H9 (cell line): ENCODE measurements at regions not wholly inside any gene's neighbourhood (a gene's known extent, or its start where the extent isn't known, plus 50 kb on each side); places are given as distances from the start of the nearest gene placed in this dataset.

Experiments used
- DNase-seq: peaks from one replicate; pipeline ENCODE4 v3.0.0-alpha.2; 2017
- H2AFZ ChIP-seq: one replicate; pipeline ENCODE4 v1.6.1; 2013; ENCODE audit warnings: mild to moderate bottlenecking, low read length, control low read depth, moderate library complexity
- H2AK5ac ChIP-seq: 2 replicates; pipeline ENCODE4 v1.6.1; 2013; ENCODE audit warnings: low read length, control low read depth, mixed read lengths; ENCODE audit not compliant: insufficient read length
- H2BK120ac ChIP-seq: one replicate; pipeline ENCODE4 v1.6.1; 2013; ENCODE audit warnings: low read depth, mild to moderate bottlenecking, low read length, control low read depth, inconsistent platforms; ENCODE audit not compliant: poor library complexity, severe bottlenecking
- H2BK12ac ChIP-seq: 2 replicates; pipeline ENCODE4 v1.6.1; 2013; ENCODE audit warnings: low read length, control low read depth, mixed read lengths, low read depth; ENCODE audit not compliant: insufficient read length
- H2BK15ac ChIP-seq: 2 replicates; pipeline ENCODE4 v1.6.1; 2013; ENCODE audit warnings: low read depth, low read length, control low read depth
- H2BK20ac ChIP-seq: one replicate; pipeline ENCODE4 v1.6.1; 2013; ENCODE audit warnings: low read depth, mild to moderate bottlenecking, low read length, control low read depth, inconsistent platforms; ENCODE audit not compliant: poor library complexity, severe bottlenecking
- H2BK5ac ChIP-seq: 2 replicates; pipeline ENCODE4 v1.6.1; 2013; ENCODE audit warnings: low read length, control low read depth, mixed read lengths; ENCODE audit not compliant: insufficient read length
- H3K14ac ChIP-seq: 2 replicates; pipeline ENCODE4 v1.6.1; 2013; ENCODE audit warnings: low read length, control low read depth; ENCODE audit not compliant: insufficient read depth
- H3K18ac ChIP-seq: 2 replicates; pipeline ENCODE4 v1.6.1; 2013; ENCODE audit warnings: low read depth, mild to moderate bottlenecking, mixed read lengths, low read length, control low read depth; ENCODE audit not compliant: insufficient read length
- H3K23ac ChIP-seq: 2 replicates; pipeline ENCODE4 v1.6.1; 2013; ENCODE audit warnings: low read length, control low read depth, mixed read lengths, low read depth; ENCODE audit not compliant: insufficient read length
- H3K23me2 ChIP-seq: 2 replicates; pipeline ENCODE4 v1.6.1; 2013; ENCODE audit warnings: low read depth, mild to moderate bottlenecking, mixed read lengths, low read length, control low read depth; ENCODE audit not compliant: insufficient read length, poor library complexity, severe bottlenecking
- H3K27ac ChIP-seq: 2 replicates; pipeline ENCODE4 v1.5.1; 2013; ENCODE audit warnings: low read length, control low read depth, mixed read lengths, low read depth; ENCODE audit not compliant: insufficient read length
- H3K27me3 ChIP-seq: 2 replicates; pipeline ENCODE4 v1.6.1; 2013; ENCODE audit warnings: low read length, control low read depth, inconsistent platforms; ENCODE audit not compliant: insufficient read depth
- H3K4ac ChIP-seq: 2 replicates; pipeline ENCODE4 v1.6.1; 2013; ENCODE audit warnings: low read depth, mild to moderate bottlenecking, control low read depth, inconsistent platforms, low read length, moderate library complexity
- H3K4me1 ChIP-seq: 2 replicates; pipeline ENCODE4 v1.6.1; 2013; ENCODE audit warnings: low read length, control low read depth, inconsistent platforms; ENCODE audit not compliant: insufficient read depth
- H3K4me2 ChIP-seq: 2 replicates; pipeline ENCODE4 v1.6.1; 2013; ENCODE audit warnings: low read length, control low read depth, mixed read lengths; ENCODE audit not compliant: insufficient read length, insufficient read depth
- H3K56ac ChIP-seq: 2 replicates; pipeline ENCODE4 v1.6.1; 2013; ENCODE audit warnings: low read depth, mild to moderate bottlenecking, mixed read lengths, low read length, control low read depth; ENCODE audit not compliant: insufficient read length
- H3K79me1 ChIP-seq: 2 replicates; pipeline ENCODE4 v1.6.1; 2013; ENCODE audit warnings: low read depth, mild to moderate bottlenecking, moderate library complexity, low read length, control low read depth, inconsistent platforms; ENCODE audit not compliant: insufficient read depth, poor library complexity, severe bottlenecking
- H3K79me2 ChIP-seq: 2 replicates; pipeline ENCODE4 v1.6.1; 2013; ENCODE audit warnings: low read length, control low read depth, inconsistent platforms; ENCODE audit not compliant: insufficient read depth
- H3K9ac ChIP-seq: 2 replicates; pipeline ENCODE4 v1.6.1; 2013; ENCODE audit warnings: low read length, control low read depth, mixed read lengths; ENCODE audit not compliant: insufficient read length; ENCODE audit errors: extremely low read depth
- H3K9me3 ChIP-seq: one replicate; pipeline ENCODE4 v1.6.1; 2013; ENCODE audit warnings: low read depth, low read length, inconsistent platforms; ENCODE audit not compliant: control insufficient read depth
- H3T11ph ChIP-seq: one replicate; pipeline ENCODE4 v1.6.1; 2013; ENCODE audit warnings: mild to moderate bottlenecking, low read length, control low read depth, inconsistent platforms
- H4K20me1 ChIP-seq: one replicate; pipeline ENCODE4 v1.6.1; 2013; ENCODE audit not compliant: control insufficient read depth, insufficient read length, insufficient read depth
- H4K5ac ChIP-seq: 2 replicates; pipeline ENCODE4 v1.6.1; 2013; ENCODE audit warnings: low read depth, mild to moderate bottlenecking, mixed read lengths, low read length, control low read depth; ENCODE audit not compliant: insufficient read length
- H4K8ac ChIP-seq: replicated peaks from 2 replicates; pipeline ENCODE4 v1.6.1; 2013; ENCODE audit warnings: low read length, control low read depth, mixed read lengths, low read depth; ENCODE audit not compliant: insufficient read length
- H4K91ac ChIP-seq: 2 replicates; pipeline ENCODE4 v1.6.1; 2013; ENCODE audit warnings: low read depth, mild to moderate bottlenecking, moderate library complexity, mixed read lengths, low read length, control low read depth; ENCODE audit not compliant: insufficient read length
- H3K27ac Mint-ChIP-seq, 3 experiments: 2 replicates in 2 of 3; 3 replicates in 1 of 3; pipeline ENCODE4 v1.8.0; 2020 to 2021; ENCODE audit warnings: mixed read lengths in 3 of 3, mild to moderate bottlenecking in 1 of 3, moderate library complexity in 1 of 3
- H3K27me3 Mint-ChIP-seq: 2 replicates; pipeline ENCODE4 v1.8.0; 2021; ENCODE audit warnings: low read depth, mild to moderate bottlenecking, moderate library complexity, mixed read lengths
- H3K36me3 Mint-ChIP-seq, 3 experiments: 2 replicates in 2 of 3; 3 replicates in 1 of 3; pipeline ENCODE4 v1.8.0; 2020 to 2021; ENCODE audit warnings: low read depth in 3 of 3, mixed read lengths in 3 of 3; ENCODE audit not compliant: insufficient read depth in 1 of 3
- H3K4me1 Mint-ChIP-seq, 2 experiments: 2 replicates each; pipeline ENCODE4 v1.8.0; 2020; ENCODE audit warnings: mixed read lengths in 2 of 2
- H3K4me3 Mint-ChIP-seq, 2 experiments: 2 replicates in 1 of 2; 3 replicates in 1 of 2; pipeline ENCODE4 v1.8.0; 2020 to 2021; ENCODE audit warnings: mild to moderate bottlenecking in 2 of 2, mixed read lengths in 2 of 2, moderate library complexity in 1 of 2
- H3K9me3 Mint-ChIP-seq, 2 experiments: 2 replicates in 1 of 2; 3 replicates in 1 of 2; pipeline ENCODE4 v1.8.0; 2020; ENCODE audit warnings: mild to moderate bottlenecking in 2 of 2, mixed read lengths in 2 of 2, moderate library complexity in 1 of 2
- CTCF ChIP-seq: fragments of 200-600 bp; sonication (generic); conservative IDR thresholded peaks from 3 replicates; pipeline ENCODE4 v1.8.0; 2021; ENCODE audit warnings: antibody characterized with exemption, mild to moderate bottlenecking
- WGBS: extraction: QIAGEN DNeasy Blood & Tissue Kit; methylation state at CpG from one replicate; pipeline ENCODE4 v1.1.7; 2013; ENCODE audit warnings: missing lambda C conversion rate, low lambda C conversion rate, mixed read lengths; ENCODE audit not compliant: insufficient read length; ENCODE audit errors: extremely low coverage; 5-methylcytosine and 5-hydroxymethylcytosine counted together

GRCh38 chr10:63683686-63684085, 162.5 kb downstream of the REEP3 start:
- H2AFZ ChIP-seq = peak overlapping the region; percentile 5
- no peaks in the 10 kb centered on the region for H3K23me2 ChIP-seq
- H4K20me1 ChIP-seq = no peaks in the 10 kb centered on the region
- no peak overlapping the region for H3K4ac ChIP-seq
- Mint-ChIP-seq H3K27ac (no peak overlapping the region), H3K4me1 (peaks cover 17 to 19% of the 10 kb centered on the region in 2 experiments), H3K27me3 (no peaks in the 10 kb centered on the region; the same call in 1 of the 2 replicates), H3K4me3 (no peak overlapping the region), H3K36me3 (no peaks in the 10 kb centered on the region), H3K9me3 (no peaks in the 10 kb centered on the region; a peak in 1 of 5 replicates)
- no peak overlapping the region for H3T11ph ChIP-seq
- no peak overlapping the region for H2AK5ac ChIP-seq
- H2BK15ac ChIP-seq = no peak overlapping the region
- H3K9me3 ChIP-seq = no peaks in the 10 kb centered on the region
- H4K5ac ChIP-seq = no peak overlapping the region
- no peak for DNase-seq
- H2BK5ac ChIP-seq = no peak overlapping the region
- no peak overlapping the region for H3K56ac ChIP-seq
- H4K8ac ChIP-seq = no peak overlapping the region
- no peak overlapping the region for H3K18ac ChIP-seq
- H3K4me1 ChIP-seq = peaks cover 3% of the 10 kb centered on the region; the same call in 1 of the 2 replicates
- no peak overlapping the region for H4K91ac ChIP-seq
- H3K27ac ChIP-seq = no peak overlapping the region
- no peaks in the 10 kb centered on the region for H3K79me2 ChIP-seq
- no peak overlapping the region for H3K4me2 ChIP-seq
- H2BK20ac ChIP-seq = no peak overlapping the region
- no peak overlapping the region for H3K9ac ChIP-seq
- H3K23ac ChIP-seq = no peak overlapping the region
- WGBS = no CpG with 5 or more reads among the region's 9 CpGs
- no peak overlapping the region for H2BK12ac ChIP-seq
- no peaks in the 10 kb centered on the region for H3K79me1 ChIP-seq
- no peak overlapping the region for H2BK120ac ChIP-seq
- no peak overlapping the region for H3K14ac ChIP-seq
- no peaks in the 10 kb centered on the region for H3K27me3 ChIP-seq
- no peak for TF ChIP-seq CTCF
